Superior temporal gyrus (tissue), 1 donor: ENCODE measurements at regions not wholly inside any gene's neighbourhood (a gene's known extent, or its start where the extent isn't known, plus 50 kb on each side); places are given as distances from the start of the nearest gene placed in this dataset.

Experiments used
- DNase-seq: peaks from one replicate; pipeline ENCODE4 v3.0.0-alpha.2; 2016; ENCODE audit errors: extremely low spot score

GRCh38 chr5:13477118-13477737 lies 467.3 kb downstream of the DNAH5 start:
- DNase-seq: no peak

- no peak for DNase-seq
Measured at GRCh38 chr5:13472842-13473241, 471.6 kb downstream of the DNAH5 start.

DNA sequence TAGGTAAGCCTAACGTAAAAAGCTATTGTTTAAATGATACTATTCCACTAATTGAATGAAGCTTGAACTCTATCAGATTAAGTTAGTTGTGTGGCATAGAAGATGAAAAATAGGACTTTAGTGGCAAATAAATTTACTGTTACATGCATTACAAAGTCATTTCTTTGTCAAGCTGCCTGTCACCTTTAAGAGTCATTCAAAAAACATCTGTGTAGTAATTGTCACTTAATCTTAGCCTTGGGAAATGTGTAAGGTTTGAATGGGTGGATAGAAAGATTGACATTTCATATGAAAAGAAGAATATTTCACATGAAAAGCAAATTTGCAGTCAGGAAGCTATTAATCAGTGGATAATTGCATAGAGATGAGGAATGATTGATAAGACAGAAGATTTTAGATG lies 473.5 kb downstream of the DNAH5 start:
- no peak for DNase-seq

GRCh38 chr5:13470263-13470662 lies 474.2 kb downstream of the DNAH5 start:
- DNase-seq: no peak

DNA sequence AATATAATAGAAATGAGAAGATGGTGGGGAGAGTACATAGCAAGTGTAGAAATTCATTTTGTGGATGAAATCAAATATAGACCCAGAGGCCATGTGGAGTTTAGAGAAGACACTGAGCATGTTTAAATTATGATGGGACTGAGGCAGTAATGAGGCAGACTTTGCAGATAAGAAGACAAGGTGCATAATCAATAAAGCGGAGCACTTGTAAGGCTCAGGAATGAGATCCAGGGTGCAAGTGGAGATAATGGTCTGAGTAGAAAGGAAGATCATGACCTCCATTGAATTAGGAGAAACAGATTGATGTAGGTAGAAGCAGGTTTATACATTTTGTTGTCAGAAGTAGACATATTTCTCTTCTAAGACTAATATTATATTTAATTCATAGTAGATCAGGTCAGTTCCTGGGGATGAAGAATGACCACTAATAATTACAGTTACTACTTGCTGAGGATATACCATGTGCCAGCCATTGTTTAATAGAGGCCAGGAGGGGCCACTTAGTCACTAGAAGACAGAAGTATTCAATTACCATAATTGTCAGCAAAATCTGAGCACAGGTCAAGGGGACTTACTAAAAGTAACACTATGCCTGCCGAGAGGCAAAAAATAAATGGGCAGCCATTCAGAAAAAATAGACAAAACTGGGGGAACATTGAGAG lies 479.8 kb downstream of the DNAH5 start:
- DNase-seq: no peak

DNA sequence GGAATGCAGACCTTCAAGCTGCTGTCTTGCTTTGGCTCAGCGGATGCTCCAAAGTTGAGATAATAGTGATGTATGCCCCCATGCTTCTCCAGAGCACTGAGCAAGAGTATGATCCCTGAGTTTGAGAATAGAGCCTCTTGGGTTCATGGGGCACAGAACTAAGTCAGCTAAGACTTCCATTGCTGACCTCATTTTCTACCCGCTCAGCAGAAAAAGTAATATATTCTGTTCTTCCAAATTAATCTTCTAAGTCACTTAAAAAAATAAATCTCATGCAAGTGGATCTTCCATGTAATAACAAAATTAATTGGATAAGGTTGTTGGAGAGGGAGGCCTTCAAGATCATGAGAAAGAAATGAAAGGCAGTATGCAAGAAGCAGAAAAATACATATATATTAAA lies 483.9 kb downstream of the DNAH5 start:
- no peak for DNase-seq

- no peak for DNase-seq
Measured at GRCh38 chr5:13454050-13454449, 490.4 kb downstream of the DNAH5 start.

DNA sequence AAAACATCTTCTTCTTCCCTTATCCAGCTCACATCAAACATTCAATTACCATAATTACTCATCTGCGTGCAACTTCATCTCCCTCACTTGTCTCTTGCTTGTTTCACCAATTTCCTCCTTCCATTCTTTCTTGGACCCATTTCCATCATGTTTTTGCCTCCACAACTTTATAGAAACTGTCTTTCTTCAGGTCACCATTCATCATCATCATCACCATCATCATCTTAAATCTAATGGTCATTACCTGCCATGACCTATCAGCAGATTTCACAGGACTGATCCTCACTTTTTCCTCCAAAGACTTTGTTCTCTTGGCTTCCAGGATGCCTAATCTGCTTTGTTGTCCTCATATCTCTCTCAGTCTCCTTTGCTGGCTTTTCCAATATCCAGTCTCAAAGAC lies 495.6 kb downstream of the DNAH5 start:
- no peak for DNase-seq

DNA sequence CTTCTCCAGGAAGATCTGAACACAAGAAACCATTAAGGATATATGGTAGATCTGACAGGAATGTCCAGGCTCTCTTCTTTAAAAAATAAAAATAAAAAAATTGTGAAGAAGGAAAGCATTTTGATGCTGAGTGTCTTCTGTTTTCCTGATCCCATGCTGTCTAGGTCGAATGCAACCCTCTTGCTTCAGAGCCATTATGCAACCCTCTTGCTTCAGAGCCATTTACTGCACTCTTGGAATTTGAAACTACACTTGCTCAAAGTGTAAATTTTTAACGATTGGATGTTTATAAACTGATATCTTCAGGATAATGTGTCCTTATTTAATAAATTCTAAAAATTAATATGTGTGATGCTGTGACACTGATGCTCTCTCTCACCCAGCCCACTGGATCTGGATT lies 505.1 kb downstream of the DNAH5 start:
- no peak for DNase-seq

DNA sequence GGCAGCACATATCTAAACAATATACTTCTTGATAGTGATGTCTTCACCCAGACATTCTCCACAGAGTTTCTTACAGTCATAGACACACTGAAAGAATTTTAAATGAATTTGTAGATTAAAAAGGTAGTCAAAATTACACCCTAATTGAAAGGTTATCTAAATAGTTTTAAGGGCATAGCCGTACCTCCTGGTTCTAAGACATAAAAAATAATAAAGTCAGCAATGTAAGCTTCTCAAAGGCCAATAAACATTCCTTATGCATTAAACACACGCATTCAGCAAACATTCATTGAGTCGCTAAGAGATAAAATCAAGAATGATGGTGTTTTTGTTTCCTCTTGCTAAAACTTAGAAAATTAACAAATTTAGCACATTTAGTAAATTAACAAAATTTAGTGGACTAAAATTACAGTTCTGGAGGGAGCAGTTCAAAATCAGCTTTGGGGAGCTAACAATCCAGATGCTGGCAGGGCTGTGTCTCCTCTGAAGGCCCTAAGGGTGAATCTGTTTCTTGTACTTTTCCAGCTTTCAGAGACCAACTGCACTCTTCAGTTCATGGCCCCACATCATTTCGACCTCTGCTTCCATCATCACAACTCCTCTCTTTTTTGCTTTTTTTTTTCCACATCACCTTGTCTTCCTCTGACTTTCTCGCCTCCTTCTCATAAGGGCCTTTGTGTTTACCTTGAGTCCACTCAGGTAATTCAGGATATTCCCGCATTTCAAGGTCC lies 516.5 kb downstream of the DNAH5 start:
- DNase-seq: no peak

- no peak for DNase-seq
Measured at GRCh38 chr5:13412040-13412595, 532.4 kb downstream of the DNAH5 start.

DNA sequence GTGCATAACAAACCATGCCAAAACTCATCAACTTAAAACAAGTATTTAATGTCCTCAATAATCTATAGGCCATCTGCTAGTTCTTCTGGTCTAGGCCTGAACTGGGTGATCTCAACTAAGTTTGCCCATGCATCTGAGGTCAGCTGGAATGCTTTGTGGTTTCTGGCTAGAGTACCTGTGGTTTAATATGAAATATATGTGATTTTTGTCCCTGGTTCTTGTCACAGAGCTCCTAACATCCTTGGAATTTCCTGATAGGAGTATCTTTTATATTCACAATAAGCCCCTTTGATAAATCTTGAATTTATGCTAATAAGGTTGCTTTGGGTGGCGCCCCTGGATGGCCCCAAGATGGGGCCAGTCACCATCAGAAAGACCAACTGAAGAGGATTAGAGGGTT lies 535.9 kb downstream of the DNAH5 start:
- DNase-seq: no peak

DNA sequence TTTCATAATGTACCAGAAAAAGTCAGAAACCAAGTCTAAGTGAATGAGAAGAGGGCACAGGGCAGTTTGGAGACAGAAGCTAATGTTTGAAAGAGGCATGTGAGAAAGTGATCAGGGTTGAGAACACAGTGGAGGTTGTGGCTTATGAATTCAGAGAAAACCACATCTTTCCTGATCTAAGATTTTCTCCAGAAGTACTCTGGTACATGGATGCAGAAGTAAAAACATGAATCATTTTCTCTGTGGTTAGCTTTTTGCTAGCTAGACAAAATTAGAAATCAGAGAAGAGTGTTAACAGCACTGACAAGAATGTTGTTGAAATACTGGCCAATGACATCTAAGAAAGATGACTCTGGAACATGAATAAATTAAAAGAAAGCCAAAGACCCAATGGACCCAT lies 541.1 kb downstream of the DNAH5 start:
- DNase-seq: no peak

DNA sequence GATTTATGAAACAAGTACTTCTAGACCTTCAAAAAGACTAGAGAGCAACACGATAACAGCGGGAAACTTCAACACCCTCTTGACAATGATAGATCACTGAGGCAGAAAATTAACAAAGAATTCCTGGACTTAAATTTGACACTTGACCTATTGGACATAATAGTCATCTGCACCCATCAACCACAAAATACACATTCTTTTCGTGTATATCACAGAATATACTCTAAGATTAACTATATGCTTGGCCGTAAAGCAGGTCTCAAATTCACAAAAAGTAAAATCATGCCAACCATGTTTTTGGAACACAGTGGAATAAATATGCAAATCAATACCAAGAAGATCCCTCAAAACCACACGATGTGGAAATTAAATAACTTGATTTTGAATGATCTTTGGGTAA lies 559.4 kb downstream of the DNAH5 start:
- no peak for DNase-seq

- no peak for DNase-seq
Measured at GRCh38 chr5:13382232-13382631, 562.3 kb downstream of the DNAH5 start.

DNA sequence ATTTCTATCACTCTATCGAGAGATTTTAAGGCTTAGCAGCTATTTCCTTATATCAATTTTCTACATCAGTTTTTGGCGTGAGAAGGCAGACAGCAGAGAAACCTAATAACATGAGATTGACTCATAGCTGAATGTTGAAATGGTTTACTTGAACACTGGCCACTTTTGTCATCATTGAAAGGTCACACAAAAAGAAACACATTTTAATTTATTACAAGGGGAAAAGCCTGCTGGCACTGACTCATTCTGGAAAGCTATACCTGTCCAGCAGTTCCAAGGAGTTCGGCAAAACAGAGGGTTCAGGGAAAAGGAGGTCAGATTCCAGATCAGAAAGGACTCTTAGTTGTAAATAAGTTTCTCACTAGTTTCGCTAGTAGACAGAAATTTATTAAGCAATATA lies 566.4 kb downstream of the DNAH5 start:
- DNase-seq: no peak

DNA sequence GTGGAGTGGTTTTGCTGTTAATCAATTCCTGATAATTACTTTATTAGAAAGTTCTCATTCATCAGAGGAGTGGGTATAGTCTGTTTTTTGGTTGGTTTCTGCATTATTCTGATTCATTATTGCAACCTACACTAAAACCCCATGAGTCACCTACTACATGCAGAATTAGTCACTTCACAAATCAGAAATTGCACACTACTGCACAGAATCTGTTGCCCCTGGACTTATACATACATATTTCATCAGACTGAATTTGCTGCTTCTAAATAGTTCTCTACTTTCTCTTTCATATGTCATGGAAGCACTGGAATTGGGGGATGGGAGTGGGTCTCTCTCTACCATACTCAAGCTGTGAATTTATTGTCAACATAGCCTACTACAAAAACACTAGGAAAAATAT lies 585.1 kb downstream of the DNAH5 start:
- DNase-seq: no peak

GRCh38 chr5:13358342-13358741 lies 586.1 kb downstream of the DNAH5 start:
- DNase-seq: no peak

DNA sequence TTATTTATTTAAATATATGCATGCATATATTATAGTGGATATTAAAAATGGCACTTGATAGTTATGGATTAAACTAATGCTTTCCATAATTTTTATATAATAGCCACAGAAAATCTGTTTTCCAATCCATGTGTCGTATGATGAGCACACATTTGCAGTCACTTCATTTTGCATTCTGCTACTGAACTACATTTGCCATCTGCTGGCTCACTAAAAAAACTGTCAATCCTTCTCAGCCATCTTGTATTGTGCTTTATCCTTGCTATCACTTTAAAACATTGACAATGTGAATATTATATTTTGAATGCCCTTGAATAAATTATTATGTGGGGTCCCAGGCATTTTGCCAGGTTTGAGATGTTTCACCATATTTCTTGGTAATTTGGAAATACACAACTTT lies 586.6 kb downstream of the DNAH5 start:
- DNase-seq: no peak

GRCh38 chr5:13356226-13356625 lies 588.3 kb downstream of the DNAH5 start:
- DNase-seq: no peak

GRCh38 chr5:13354611-13355010 lies 589.9 kb downstream of the DNAH5 start:
- no peak for DNase-seq

DNA sequence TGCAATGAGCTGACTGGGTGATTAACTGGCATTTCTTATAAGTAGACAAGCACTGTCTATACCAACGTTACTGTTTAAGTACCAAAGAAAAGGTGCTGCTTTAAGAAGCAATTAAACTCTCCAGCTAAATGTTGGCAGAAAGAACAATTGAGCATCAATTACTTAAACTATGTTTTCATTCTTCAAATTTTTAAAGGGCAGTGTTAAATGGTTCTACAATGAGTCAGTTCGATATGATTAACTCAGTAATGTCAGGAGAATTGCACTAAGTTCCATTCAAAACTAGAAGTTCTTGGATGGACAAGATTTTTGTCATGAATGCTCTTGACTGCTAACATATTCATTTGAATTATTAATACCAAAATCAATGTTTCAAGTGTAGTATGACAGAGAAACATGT lies 593.7 kb downstream of the DNAH5 start:
- DNase-seq: no peak

- DNase-seq: no peak
Measured at GRCh38 chr5:13348568-13348967, 595.9 kb downstream of the DNAH5 start.
